Esophagus squamous epithelium (tissue), 4 donors: ENCODE measurements at regions not wholly inside any gene's neighbourhood (a gene's known extent, or its start where the extent isn't known, plus 50 kb on each side); places are given as distances from the start of the nearest gene placed in this dataset.

Experiments used
- CTCF ChIP-seq, 6 experiments: fragments of 450-650 bp in 4 of 6; fragments of 200-600 bp in 2 of 6; sonication (generic) in 2 of 6; IDR thresholded peaks; one replicate each; pipeline ENCODE4 v1.5.1; 2016 to 2019; ENCODE audit warnings: antibody characterized with exemption in 6 of 6, mild to moderate bottlenecking in 4 of 6, moderate library complexity in 4 of 6
- POLR2A ChIP-seq, 4 donors: fragments of 450-650 bp; IDR thresholded peaks; one replicate each; pipeline ENCODE4 v1.6.1; 2017; ENCODE audit warnings: antibody characterized with exemption in 4 of 4, mild to moderate bottlenecking in 4 of 4, moderate library complexity in 3 of 4

GRCh38 chr2:66030553-66030952 is 404.4 kb upstream of the MEIS1 start:
- TF ChIP-seq CTCF (IDR thresholded peaks at IDR 0.05), result peak in 1 of 6 experiments; percentile 27
- no peak for TF ChIP-seq POLR2A (IDR thresholded peaks at IDR 0.05)
